Heart left ventricle (tissue), 13 donors: ENCODE measurements at regions not wholly inside any gene's neighbourhood (a gene's known extent, or its start where the extent isn't known, plus 50 kb on each side); places are given as distances from the start of the nearest gene placed in this dataset.

Source experiments
- POLR2A ChIP-seq, 2 donors: fragments of 450-650 bp; IDR thresholded peaks; one replicate each; pipeline ENCODE4 v1.6.1; 2017; ENCODE audit warnings: antibody characterized with exemption in 2 of 2, mild to moderate bottlenecking in 2 of 2, moderate library complexity in 2 of 2
- TF ChIP-seq, protein P1 (sequence below), 12 donors: fragments of 200-600 bp; sonication (generic) in 4 of 12; IDR thresholded peaks; one replicate each; pipeline versions ENCODE4 v1.5.0 to v1.8.0; 2018 to 2022; ENCODE audit warnings: antibody characterized with exemption in 12 of 12, mild to moderate bottlenecking in 5 of 12
- donor health status: ischemic (EF 13 %, LVEDD 7.1; RV severe dilation, severe dysfunction).
- donor health status: DM: no; HTN: yes; CAD: no.
- donor health status: DM: no; HTN: no; CAD: no.
- donor health status: ischemic (EF 25% LVEDD 6.9; RV normal size, moderate dysfunction).
- donor health status: ischemic (EF 25% LVEDD 5.7; RV mildly dilated, moderate dysfunction).
- donor health status: ischemic (EF 35%, LVEDD 5.7; RV mildly dilated, moderate dysfunction).
- donor health status: nonischemic (EF 11% LVEDD 7.7; RV severe dilation, severe dysfunction).
- donor health status: DM: yes; HTN: yes; CAD: no.
- donor health status: PGD.
- donor health status: ischemic (EF 29% LVEDD 5.4; RV normal size, mild dysfunction).
- donor health status: nonischemic (EF 23%, LVEDD 6.1; RV moderate dilation, normal function).

DNA sequence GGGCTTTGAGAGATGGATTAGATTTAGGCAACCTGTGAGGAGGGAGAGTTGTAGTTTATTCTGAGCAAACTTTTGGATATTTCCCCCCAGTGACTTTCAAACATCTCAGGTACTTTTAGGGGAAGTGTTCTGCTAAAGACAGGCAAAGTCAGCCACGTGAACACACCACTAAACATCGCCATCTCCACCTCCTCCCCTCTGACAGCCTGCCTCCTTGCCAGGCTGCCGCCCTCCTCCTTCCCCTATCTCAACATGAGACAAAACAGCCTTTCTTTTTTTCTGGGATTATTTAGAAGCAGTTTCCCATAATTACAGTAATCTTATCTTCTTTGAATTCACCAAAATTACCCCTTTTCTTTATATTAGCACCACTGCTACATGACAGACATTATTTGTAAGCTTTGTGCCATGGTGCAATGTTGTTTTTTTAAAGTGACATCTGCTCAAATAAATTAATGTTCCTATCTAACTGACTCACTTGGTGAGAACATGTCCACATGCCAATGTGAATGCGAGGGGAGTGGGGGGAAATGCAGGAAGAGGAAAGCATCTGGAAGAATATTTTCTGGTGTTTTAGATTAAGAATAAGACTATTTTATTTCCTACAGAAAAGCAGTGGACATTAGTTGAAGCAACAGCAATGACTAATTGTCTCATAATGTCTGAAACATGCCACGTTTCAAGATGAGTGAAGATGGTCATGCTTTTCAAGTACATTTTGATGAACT, 147.8 kb upstream of the ATP1B1 start:
- no peak for TF ChIP-seq POLR2A (IDR thresholded peaks at IDR 0.05)
- TF ChIP-seq, protein P1, sequence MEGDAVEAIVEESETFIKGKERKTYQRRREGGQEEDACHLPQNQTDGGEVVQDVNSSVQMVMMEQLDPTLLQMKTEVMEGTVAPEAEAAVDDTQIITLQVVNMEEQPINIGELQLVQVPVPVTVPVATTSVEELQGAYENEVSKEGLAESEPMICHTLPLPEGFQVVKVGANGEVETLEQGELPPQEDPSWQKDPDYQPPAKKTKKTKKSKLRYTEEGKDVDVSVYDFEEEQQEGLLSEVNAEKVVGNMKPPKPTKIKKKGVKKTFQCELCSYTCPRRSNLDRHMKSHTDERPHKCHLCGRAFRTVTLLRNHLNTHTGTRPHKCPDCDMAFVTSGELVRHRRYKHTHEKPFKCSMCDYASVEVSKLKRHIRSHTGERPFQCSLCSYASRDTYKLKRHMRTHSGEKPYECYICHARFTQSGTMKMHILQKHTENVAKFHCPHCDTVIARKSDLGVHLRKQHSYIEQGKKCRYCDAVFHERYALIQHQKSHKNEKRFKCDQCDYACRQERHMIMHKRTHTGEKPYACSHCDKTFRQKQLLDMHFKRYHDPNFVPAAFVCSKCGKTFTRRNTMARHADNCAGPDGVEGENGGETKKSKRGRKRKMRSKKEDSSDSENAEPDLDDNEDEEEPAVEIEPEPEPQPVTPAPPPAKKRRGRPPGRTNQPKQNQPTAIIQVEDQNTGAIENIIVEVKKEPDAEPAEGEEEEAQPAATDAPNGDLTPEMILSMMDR (IDR thresholded peaks at IDR 0.05) = no peak
